Epithelial cell of esophagus (primary cell): ENCODE measurements at regions not wholly inside any gene's neighbourhood (a gene's known extent, or its start where the extent isn't known, plus 50 kb on each side); places are given as distances from the start of the nearest gene placed in this dataset.
"Not testable (repeated sequence)": the region's sequence is repeated elsewhere in the genome, so short reads cannot be mapped to it uniquely, and the experiment has no call there.

Experiments used
- DNase-seq: peaks from one replicate; pipeline ENCODE4 v3.0.0; 2010; ENCODE audit warnings: low read depth
- H3K4me3 ChIP-seq: 2 replicates; pipeline ENCODE4 v1.5.1; 2011; ENCODE audit warnings: mild to moderate bottlenecking, low read length, control low read depth
- TF ChIP-seq, protein P1 (sequence below): IDR thresholded peaks from 2 replicates; pipeline ENCODE4 v1.5.1; 2011; ENCODE audit warnings: low read depth, mild to moderate bottlenecking, low read length, control low read depth, inconsistent platforms; ENCODE audit not compliant: insufficient read depth; ENCODE audit errors: missing control alignments

DNA sequence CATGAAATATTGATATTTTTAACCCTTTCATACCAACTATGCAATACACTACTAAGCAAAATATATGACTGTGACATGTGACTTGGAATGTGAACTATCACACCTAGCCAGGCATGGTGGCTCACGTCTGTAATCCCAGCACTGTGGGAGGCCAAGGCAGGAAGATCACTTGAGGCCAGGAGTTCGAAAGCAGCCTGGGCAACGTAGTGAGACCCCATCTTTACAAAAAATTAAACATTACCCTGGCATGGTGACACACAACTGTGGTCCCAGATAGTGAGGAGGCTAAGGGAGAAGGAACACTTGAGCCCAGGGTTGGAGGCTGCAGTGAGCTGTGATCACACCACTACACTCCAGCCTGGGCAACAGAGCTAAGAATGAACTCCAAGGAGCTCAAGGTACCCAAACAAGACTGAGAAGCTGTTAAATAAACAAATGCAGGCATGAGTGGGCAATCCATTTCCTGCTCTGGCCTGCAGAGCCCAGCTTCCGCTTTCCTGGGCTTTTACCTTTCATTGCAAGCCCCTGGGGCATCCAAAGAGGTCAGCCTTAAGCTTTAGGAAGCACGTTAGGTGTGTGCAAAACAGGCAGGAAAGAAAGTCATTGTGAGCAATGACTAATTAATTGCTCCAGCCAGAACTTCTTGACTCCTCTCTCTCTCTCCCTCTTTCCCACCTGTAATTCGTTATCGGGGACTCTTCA, 162.1 kb upstream of the FOXK1 start:
- DNase-seq = peak; percentile 27
- TF ChIP-seq, protein P1, sequence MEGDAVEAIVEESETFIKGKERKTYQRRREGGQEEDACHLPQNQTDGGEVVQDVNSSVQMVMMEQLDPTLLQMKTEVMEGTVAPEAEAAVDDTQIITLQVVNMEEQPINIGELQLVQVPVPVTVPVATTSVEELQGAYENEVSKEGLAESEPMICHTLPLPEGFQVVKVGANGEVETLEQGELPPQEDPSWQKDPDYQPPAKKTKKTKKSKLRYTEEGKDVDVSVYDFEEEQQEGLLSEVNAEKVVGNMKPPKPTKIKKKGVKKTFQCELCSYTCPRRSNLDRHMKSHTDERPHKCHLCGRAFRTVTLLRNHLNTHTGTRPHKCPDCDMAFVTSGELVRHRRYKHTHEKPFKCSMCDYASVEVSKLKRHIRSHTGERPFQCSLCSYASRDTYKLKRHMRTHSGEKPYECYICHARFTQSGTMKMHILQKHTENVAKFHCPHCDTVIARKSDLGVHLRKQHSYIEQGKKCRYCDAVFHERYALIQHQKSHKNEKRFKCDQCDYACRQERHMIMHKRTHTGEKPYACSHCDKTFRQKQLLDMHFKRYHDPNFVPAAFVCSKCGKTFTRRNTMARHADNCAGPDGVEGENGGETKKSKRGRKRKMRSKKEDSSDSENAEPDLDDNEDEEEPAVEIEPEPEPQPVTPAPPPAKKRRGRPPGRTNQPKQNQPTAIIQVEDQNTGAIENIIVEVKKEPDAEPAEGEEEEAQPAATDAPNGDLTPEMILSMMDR = no peak
- no peak overlapping the region for H3K4me3 ChIP-seq

DNA sequence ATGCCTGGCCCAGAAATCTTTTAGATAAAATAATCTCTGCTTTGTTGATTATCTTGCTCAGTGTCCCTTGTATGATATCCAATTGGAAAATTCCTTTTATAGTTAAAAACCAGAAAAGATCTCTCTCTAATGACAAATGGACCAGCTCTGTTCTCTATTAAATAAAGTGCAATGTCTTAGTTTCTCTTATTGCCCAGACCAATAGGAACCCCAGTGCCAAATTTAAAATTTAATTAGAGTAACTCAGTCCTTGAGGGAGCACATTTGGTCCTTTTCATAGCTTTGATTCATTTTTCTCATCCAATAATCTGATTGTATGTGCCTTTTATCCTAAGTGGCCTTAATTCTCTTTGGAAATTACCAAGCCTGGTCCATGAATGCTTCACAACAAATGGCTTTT, 158.9 kb upstream of the FOXK1 start:
- TF ChIP-seq, protein P1 = no peak
- no peak for DNase-seq
- no peak overlapping the region for H3K4me3 ChIP-seq

DNA sequence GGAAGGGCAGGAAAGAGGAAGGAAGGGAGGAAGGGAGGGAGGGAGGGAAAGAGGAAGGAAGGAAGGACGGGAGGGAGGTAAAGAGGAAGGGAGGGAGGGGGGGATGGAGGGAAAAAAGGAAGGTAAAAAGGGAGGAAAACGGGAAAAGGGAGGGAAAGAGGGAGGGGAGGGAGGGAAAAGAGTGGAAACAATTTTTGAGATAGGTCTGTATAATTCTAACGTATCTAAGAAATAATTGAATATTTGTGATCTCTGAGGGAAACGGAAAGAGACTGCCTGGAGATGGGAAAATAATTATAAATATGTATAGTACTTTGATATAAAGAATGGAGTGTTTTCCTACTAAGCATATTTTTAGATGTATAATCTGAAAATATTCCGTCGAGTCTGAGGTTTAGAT, 158.2 kb upstream of the FOXK1 start:
- TF ChIP-seq, protein P1 = no peak

DNA sequence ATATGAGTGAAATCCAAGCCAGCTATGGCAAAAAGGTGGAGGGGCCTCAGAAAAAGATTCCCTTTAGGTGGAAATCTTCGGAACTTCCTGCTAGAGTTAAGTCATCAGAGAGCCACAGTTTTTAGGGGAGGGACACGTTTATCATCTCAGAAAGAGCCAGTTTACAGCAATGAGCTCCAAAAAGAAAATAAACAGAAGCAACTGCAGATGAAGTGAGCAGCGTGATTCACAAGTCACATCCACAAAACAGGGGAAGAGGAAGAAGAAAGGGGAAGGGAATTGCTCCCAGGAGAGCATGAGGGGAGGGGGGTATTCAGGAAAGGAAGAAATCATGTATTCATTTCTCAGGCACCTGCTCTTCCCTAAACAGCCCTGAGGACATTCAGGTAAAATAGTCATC, 156.2 kb upstream of the FOXK1 start:
- no peak overlapping the region for H3K4me3 ChIP-seq
- DNase-seq = no peak
- TF ChIP-seq, protein P1 = no peak

More for the DNA sequence above, 158.2 kb upstream of the FOXK1 start:
- no peak overlapping the region for H3K4me3 ChIP-seq
- no peak for DNase-seq

DNA sequence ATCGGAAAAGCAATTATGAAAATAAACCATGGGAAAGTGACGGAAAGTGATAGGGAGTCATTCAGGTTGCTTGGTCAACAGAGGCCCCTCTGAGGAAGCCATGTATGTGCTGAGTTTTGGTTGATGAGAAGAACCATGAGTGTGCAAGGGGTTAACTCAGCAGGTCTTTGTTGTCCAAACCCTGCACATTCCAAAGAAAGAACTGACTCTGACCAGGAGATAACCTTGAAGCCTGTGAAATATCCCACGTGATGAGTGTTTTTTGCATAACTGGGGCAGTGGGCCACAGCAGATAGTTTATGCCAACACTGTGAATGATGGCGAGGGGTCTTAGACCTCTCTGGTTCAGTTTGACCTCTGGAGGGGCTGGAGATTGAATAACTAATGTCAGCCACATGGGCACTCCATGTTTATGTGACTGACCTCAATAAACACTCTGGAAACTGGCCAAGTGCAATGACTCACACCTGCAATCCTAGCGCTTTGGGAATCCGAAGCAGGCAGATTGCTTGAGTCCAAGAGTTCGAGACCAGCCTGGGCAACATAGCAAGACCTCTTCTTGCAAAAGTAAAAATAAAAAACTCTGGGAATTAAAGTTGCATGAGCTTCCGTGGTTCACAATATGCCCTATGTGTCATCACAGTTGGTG, 154.0 kb upstream of the FOXK1 start:
- TF ChIP-seq, protein P1 = no peak
- no peak overlapping the region for H3K4me3 ChIP-seq
- no peak for DNase-seq

DNA sequence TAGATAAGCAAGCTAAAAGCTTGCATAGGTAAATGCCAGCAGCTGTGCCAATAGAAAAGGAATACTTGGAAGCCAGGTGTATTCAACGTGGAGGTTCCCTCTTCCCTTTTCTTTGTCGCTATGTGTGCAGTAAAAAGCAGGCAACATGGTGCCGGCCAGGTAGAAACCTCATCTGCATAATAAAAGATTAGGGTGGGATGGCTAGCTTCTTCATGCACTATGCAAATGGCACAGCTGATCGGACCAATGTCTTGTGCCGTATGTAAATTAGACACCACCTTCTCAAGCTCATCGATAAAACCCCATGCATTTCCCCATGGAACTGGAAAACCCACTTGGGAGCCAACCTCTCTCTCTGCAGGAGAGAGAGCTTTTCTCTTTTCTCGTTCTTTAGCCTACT, 150.9 kb upstream of the FOXK1 start:
- no peak overlapping the region for H3K4me3 ChIP-seq
- no peak for DNase-seq
- TF ChIP-seq, protein P1 = no peak

DNA sequence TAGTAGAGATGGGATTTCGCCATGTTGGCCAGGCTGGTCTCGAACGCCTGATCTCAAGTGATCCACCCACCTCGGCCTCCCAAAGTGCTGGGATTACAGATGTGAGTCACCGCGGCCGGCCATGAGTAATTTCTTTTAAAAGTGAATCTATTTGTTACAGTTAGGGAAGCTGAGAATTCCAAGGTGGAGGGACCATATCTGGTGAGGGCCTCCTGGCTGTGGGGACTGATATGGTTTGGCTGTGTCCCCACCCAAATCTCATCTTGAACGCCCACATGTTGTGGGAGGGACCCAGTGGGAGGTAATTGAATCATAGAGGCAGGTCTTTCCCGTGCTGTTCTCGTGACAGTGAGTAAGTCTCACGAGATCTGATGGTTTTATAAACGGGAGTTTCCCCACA, 148.8 kb upstream of the FOXK1 start:
- not testable (repeated sequence) for DNase-seq, H3K4me3 ChIP-seq
